A673 (cell line): ENCODE measurements at regions not wholly inside any gene's neighbourhood (a gene's known extent, or its start where the extent isn't known, plus 50 kb on each side); places are given as distances from the start of the nearest gene placed in this dataset.

Source experiments
- BruUV-seq: library from RNA; stranded (reverse); fragments of 400-500 nt; replicated peaks from 2 replicates; lab custom pipeline; 2021; lab: Mats Ljungman, UMichigan
- CTCF ChIA-PET: fragments of 300-600 bp; sonication (Branson Sonifier 250); formaldehyde crosslinking; loops from one replicate; lab custom pipeline; 2022; ENCODE audit warnings: antibody characterized with exemption; lab: Charles Lee
- POLR2A ChIA-PET: fragments of 300-600 bp; sonication (Branson Sonifier 250); formaldehyde crosslinking; loops from one replicate; lab custom pipeline; 2022; ENCODE audit warnings: antibody characterized with exemption; ENCODE audit not compliant: low non-redundant PET; lab: Charles Lee
- DNase-seq: peaks from one replicate; pipeline ENCODE4 v3.0.0-alpha.2; 2015; ENCODE audit warnings: low spot score
- H3K27ac ChIP-seq: fragments of 200-600 bp; sonication (generic); 2 replicates; pipeline ENCODE4 v1.5.1; 2016; ENCODE audit warnings: mixed run types, low read depth, mild to moderate bottlenecking, mixed read lengths, antibody characterized with exemption, low read length; ENCODE audit not compliant: poor library complexity, severe bottlenecking
- H3K27me3 ChIP-seq: fragments of 200-600 bp; sonication (generic); replicated peaks from 2 replicates; pipeline ENCODE4 v1.6.1; 2017; ENCODE audit warnings: mixed run types, low read depth, mild to moderate bottlenecking, mixed read lengths, antibody characterized with exemption, low read length; ENCODE audit not compliant: insufficient read depth, poor library complexity
- H3K36me3 ChIP-seq: fragments of 200-600 bp; sonication (generic); 2 replicates; pipeline ENCODE4 v1.6.1; 2016; ENCODE audit warnings: mixed run types, mild to moderate bottlenecking, mixed read lengths, antibody characterized with exemption, low read length; ENCODE audit not compliant: insufficient read depth, poor library complexity, severe bottlenecking
- H3K4me1 ChIP-seq: fragments of 200-600 bp; sonication (generic); 2 replicates; pipeline ENCODE4 v1.6.1; 2017; ENCODE audit warnings: mixed run types, mild to moderate bottlenecking, mixed read lengths, antibody characterized with exemption, low read length; ENCODE audit not compliant: insufficient read depth, poor library complexity, severe bottlenecking
- H3K4me3 ChIP-seq: fragments of 200-600 bp; sonication (generic); 2 replicates; pipeline ENCODE4 v1.5.1; 2016; ENCODE audit warnings: low read depth, mixed run types, mild to moderate bottlenecking, mixed read lengths, low read length; ENCODE audit not compliant: poor library complexity, severe bottlenecking
- H3K9me3 ChIP-seq: fragments of 200-600 bp; sonication (generic); 2 replicates; pipeline ENCODE4 v1.6.1; 2016; ENCODE audit warnings: mixed run types, low read depth, mild to moderate bottlenecking, mixed read lengths, antibody characterized with exemption, low read length; ENCODE audit not compliant: poor library complexity, severe bottlenecking
- CTCF ChIP-seq: fragments of 300-800, 200-600 bp; sonication (generic); conservative IDR thresholded peaks from 2 replicates; pipeline ENCODE4 v1.5.1; 2017; ENCODE audit warnings: low read depth, mild to moderate bottlenecking, antibody characterized with exemption, low read length, moderate library complexity, mixed read lengths
- EZH2 ChIP-seq: fragments of 200-600 bp; sonication (generic); IDR thresholded peaks from 2 replicates; pipeline ENCODE4 v1.6.1; 2017; ENCODE audit warnings: borderline replicate concordance, low read depth, mild to moderate bottlenecking, mixed read lengths, antibody characterized with exemption, low read length; ENCODE audit not compliant: poor library complexity, severe bottlenecking
- intact Hi-C: fragments of 100-400 bp; cut with micrococcal nuclease; formaldehyde crosslinking; loops from one replicate; pipeline ENCODE4 v1.10.0; 2022; ENCODE audit not compliant: unreplicated experiment

DNA sequence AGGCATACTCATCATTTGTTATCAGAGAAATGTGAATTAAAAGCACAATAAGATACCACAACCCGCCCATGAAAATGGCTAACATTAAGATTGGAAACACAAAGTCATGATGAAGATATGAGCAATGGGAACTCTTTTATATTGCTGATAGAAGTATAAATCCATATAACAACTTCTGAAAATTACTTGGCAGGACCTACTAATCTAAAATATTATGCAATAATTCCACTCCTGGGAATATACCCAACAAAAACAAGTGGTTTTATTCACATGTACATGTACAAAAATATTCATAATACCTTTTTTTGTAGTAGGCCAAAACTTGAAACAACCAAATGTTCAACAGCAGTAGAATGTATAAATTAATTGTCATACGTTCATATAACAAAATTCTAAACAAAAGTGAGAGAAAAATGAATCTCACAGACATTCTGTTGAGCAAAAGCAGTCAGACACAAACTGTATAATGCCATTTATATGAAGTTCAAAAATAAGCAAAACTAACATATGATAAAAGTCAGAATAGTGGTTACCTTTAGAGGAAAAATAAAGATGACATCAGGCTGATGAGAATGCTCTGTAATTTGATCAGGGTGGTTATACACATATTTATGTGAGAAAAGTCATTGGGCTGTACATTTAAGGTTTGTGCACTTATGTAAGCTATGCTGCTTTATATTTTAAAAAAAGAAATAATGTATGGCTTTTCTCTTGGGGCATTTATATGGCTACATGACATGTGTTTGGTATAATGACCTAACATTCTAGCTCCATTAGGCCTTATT, 309.2 kb upstream of the KITLG start:
- TF ChIP-seq CTCF = no peak
- TF ChIP-seq EZH2 = no peak
- no TSS peak for BruUV-seq
- no peak overlapping the region for H3K27ac ChIP-seq
- no peaks in the 10 kb centered on the region for H3K27me3 ChIP-seq
- POLR2A ChIA-PET = no interaction called here
- DNase-seq = no peak
- intact Hi-C loops = no loop called here
- H3K9me3 ChIP-seq = no peaks in the 10 kb centered on the region
- H3K4me1 ChIP-seq = no peaks in the 10 kb centered on the region
- H3K36me3 ChIP-seq = no peaks in the 10 kb centered on the region
- CTCF ChIA-PET = no interaction called here
- no peak overlapping the region for H3K4me3 ChIP-seq

DNA sequence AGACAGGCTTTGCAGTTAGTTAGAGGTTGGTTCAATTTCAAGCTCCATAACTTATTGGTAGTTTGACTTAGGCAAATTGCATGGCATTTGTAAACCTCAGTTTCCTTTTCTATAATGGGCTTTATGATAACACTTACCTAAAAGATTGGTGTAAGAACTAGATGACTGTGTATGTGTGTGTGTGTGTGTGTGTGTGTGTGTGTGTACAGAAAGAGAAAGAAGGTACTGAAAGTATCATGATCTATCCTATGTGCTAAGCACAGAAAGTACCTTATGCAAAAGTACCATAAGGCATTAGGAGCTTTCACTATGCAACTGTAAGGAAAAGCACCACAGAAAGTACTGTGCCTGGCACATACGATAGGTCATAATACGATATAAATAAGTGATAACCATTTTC, 304.3 kb upstream of the KITLG start:
- no TSS peak for BruUV-seq
- intact Hi-C loops = no loop called here
- DNase-seq = no peak
- POLR2A ChIA-PET = no interaction called here
- no peaks in the 10 kb centered on the region for H3K36me3 ChIP-seq
- no peaks in the 10 kb centered on the region for H3K9me3 ChIP-seq
- H3K27ac ChIP-seq = no peak overlapping the region
- CTCF ChIA-PET = interaction anchor here (0.6 kb wide), 1 partner anchor 16 kb away, joined by 4 read pairs; no protein-coding TSS in a partner anchor
- TF ChIP-seq EZH2 (no peak), CTCF (no peak)
- H3K4me3 ChIP-seq = no peak overlapping the region
- no peaks in the 10 kb centered on the region for H3K27me3 ChIP-seq
- H3K4me1 ChIP-seq = no peaks in the 10 kb centered on the region

DNA sequence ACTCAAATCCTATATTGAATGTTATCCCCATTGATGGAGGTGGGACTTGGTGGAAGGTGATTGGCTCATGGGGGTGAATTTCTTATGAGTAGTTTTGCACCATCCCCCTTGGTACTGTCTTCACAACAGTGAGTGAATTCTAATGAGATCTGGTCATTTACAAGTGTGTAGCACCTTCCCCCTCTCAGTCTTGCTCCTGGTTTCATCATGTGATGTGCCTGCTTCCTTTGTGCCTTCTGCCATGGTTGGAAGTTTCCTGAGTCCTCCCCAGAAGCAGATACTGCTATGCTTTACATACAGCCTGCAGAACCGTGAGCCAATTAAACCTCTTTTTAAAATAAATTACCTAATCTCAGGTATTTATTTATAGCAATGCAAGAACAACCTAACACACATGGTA, 302.4 kb upstream of the KITLG start:
- no TSS peak for BruUV-seq
- intact Hi-C loops = no loop called here

More for the DNA sequence above, 302.4 kb upstream of the KITLG start:
- H3K27ac ChIP-seq = no peak overlapping the region
- no peak overlapping the region for H3K4me3 ChIP-seq
- CTCF ChIA-PET = no interaction called here
- no peaks in the 10 kb centered on the region for H3K27me3 ChIP-seq
- H3K36me3 ChIP-seq = no peaks in the 10 kb centered on the region
- TF ChIP-seq CTCF = no peak
- no peak for TF ChIP-seq EZH2
- H3K9me3 ChIP-seq = no peaks in the 10 kb centered on the region
- no peaks in the 10 kb centered on the region for H3K4me1 ChIP-seq
- POLR2A ChIA-PET = no interaction called here
- DNase-seq = no peak
